Activated CD4-positive, alpha-beta T cell treated with anti-CD3 and anti-CD28 coated beads for 1 hour (primary cell): ENCODE measurements at regions not wholly inside any gene's neighbourhood (a gene's known extent, or its start where the extent isn't known, plus 50 kb on each side); places are given as distances from the start of the nearest gene placed in this dataset.
"Not testable (repeated sequence)": the region's sequence is repeated elsewhere in the genome, so short reads cannot be mapped to it uniquely, and the experiment has no call there.

Source experiments
- DNase-seq: peaks from one replicate; pipeline ENCODE4 v3.0.0-alpha.2; 2020

DNA sequence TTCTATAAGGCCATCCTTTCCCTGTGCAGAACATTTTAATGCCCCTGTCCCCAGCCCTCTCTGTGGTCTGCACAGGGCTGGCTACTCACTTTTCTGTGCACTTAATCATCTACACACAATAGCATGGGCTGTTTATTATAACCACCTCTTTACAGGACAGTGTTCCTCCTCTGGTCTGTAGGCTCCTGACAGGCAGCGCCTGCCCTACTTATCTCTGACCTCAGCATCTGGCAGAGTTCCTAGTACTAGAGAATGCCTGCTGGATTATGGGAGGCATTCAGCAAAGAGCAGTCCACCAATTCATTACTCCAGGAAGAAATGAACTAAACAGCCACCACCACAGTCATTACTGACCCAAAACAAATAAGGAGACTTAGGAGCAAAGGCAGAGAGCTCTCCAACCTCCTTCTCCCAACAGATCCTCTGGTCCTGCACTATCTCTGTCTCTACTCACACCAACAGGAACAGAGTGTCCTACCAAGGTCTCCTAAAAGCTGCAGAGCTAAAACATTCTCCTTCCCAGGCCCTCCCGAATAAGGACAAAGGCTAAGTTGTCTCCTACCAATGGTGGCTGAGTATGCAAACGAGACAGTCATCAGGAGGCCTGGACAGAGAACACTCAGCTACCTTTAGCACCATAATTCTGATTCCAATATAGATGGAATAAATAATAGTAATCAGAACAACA is 279.2 kb downstream of the QDPR start:
- no peak for DNase-seq

GRCh38 chr4:17231880-17232475 is 279.9 kb downstream of the QDPR start:
- DNase-seq, result not testable (repeated sequence)

- no peak for DNase-seq
Observed at GRCh38 chr4:17230727-17231126, 281.2 kb downstream of the QDPR start.

GRCh38 chr4:17220816-17221215 is 291.1 kb downstream of the QDPR start:
- DNase-seq, result no peak

- DNase-seq, result no peak
Observed at GRCh38 chr4:17218786-17219185, 293.1 kb downstream of the QDPR start.

- DNase-seq, result no peak
Observed at GRCh38 chr4:17206829-17207801, 304.8 kb downstream of the QDPR start.

GRCh38 chr4:17204908-17205307 is 306.5 kb upstream of the LDB2 start:
- DNase-seq, result no peak

- no peak for DNase-seq
Observed at GRCh38 chr4:17203797-17204196, 305.4 kb upstream of the LDB2 start.

DNA sequence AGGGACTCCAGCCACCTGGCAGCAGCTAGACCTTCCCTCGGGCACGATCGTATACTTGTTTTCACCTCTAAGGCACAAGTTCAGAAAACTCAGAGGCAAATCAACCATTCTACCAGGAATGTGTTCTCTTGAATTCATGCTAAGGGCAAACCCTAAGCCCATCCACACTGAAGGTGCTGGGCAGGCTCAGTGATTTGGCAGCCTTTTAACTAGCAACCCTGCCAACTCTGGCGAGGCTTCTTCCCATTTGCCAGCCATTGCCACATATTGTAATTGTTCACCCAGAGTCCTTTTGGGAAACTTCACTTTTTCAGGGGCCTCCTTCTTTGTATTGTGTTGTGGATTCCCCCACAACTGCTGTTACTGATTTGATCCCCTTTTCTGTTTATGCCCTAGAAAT is 298.6 kb upstream of the LDB2 start:
- no peak for DNase-seq

DNA sequence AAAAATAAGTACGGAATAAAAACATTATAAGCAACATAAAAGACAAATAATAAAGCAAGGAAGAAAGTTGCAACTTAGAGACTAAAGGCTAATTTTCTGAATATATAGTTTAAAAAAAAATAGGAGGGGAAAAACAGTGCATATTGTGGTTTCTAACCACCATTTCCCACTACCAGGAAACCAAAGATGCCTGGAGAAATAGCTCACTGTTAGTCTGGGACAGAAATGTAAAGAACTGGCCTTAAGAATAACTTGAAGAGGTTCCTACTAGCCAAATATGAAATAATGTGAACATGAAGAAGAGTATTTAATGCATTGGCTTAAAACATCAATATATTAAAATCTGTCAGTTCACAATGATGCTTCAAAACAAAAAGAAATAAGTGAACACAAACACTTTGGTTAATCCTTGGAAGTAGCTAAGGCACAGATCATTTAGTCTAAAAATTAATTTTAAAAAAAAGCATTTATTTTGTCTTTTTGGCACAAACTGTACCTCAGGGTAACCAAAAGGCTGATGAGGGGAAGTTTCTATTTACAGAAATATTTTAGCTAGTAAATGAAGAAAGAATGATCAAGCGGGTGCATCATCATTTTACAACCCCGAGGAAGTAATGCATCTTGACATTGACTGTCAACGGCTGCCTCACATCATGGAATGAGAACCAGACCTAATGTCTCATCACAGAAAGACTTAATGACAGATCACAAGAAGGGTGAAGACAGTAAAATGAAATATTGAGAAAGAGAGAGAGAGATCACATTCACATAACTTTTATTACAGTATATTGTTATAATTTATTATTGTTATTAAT is 297.2 kb upstream of the LDB2 start:
- DNase-seq, result no peak

- no peak for DNase-seq
Observed at GRCh38 chr4:17194586-17194985, 296.1 kb upstream of the LDB2 start.

- DNase-seq, result no peak
Observed at GRCh38 chr4:17189759-17190158, 291.3 kb upstream of the LDB2 start.

- DNase-seq, result no peak
Observed at GRCh38 chr4:17189401-17189720, 290.9 kb upstream of the LDB2 start.

GRCh38 chr4:17188547-17189400 is 290.3 kb upstream of the LDB2 start:
- DNase-seq, result no peak

- no peak for DNase-seq
Observed at GRCh38 chr4:17188125-17188524, 289.7 kb upstream of the LDB2 start.

GRCh38 chr4:17187003-17187402 is 288.6 kb upstream of the LDB2 start:
- DNase-seq, result no peak

DNA sequence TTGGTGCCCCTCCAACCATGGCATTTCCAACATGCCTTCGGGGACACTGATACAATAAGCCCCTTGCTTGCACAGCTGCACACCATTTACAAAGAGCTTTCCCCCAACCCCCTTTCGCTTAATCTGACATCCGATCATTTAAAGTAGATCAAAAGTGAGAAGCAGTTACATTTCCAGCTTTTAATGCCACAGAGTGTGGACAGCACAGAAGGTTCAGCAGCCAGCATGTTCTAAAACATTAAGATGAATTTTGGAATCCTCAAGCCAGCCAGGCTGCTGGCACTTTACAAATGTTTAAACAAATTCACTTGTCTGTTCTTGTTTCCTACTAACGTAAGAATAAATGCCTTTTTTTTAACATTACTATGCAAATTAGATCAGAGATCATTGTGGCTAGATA is 284.4 kb upstream of the LDB2 start:
- DNase-seq, result no peak

DNA sequence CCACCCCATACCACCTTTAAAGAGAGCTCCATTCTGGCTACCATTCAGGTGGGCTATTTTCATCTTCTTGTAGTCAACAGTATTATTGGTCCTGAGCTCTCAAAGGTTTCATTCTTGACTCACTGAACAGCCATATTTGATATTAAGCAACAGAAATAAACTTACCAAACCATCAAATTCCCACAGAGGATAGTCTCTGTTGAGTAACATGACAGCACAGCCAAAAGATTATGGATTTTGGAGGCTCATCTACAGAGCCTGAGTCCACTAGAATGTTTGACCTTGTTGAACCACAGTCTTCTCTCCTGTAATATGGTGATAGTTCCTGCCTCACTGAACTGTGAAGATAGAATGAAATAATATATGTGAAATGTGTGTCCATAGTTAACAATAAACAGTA is 276.3 kb upstream of the LDB2 start:
- DNase-seq, result no peak

GRCh38 chr4:17173300-17173699 is 274.9 kb upstream of the LDB2 start:
- no peak for DNase-seq

- no peak for DNase-seq
Observed at GRCh38 chr4:17170131-17170530, 271.7 kb upstream of the LDB2 start.

DNA sequence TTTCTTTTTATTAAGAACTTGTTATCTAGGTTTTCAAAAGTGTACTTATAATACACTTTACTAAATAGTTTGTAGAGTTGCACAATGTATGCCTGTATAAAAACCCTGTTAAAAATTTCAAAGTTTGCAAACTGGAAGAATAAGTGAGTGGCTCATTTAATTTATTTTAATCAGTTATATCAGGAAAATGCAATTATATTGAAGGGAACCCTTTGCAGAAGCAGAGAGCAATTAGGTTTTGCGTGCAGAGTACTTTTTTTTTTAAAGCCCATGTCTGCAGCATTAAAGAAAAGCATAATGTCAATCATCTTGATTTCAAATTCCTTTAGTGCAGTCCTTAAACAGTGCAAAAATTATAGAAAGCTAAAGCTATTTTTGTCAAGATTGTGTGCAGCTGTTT is 271.3 kb upstream of the LDB2 start:
- DNase-seq, result no peak

DNA sequence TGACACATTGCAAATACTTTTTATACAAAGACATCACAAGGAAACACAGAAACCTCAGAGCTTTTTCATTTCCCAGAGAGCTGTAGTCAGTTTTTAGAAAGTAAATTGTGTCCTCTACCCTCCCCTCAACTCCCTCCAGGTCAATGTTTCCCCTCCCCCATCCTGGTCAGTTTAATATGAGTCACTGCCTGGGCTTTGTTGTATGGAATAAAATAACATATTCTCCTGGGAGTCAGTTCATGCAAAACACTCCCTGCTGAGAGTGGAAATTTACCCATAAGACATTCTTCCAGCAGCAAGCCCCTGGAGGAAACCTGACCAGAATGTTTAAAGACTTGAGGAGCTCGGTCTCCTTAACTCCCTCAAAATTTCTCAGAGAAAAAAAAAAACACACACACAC is 270.1 kb upstream of the LDB2 start:
- no peak for DNase-seq
